GM19372 (cell line): ENCODE measurements at regions not wholly inside any gene's neighbourhood (a gene's known extent, or its start where the extent isn't known, plus 50 kb on each side); places are given as distances from the start of the nearest gene placed in this dataset.

Experiments
- ATAC-seq: cut with Tn5 transposase; IDR thresholded peaks from one replicate; pipeline ENCODE4 v1.9.1; 2021; ENCODE audit warnings: mild to moderate bottlenecking, low read depth, moderate library complexity; ENCODE audit not compliant: unreplicated experiment

DNA sequence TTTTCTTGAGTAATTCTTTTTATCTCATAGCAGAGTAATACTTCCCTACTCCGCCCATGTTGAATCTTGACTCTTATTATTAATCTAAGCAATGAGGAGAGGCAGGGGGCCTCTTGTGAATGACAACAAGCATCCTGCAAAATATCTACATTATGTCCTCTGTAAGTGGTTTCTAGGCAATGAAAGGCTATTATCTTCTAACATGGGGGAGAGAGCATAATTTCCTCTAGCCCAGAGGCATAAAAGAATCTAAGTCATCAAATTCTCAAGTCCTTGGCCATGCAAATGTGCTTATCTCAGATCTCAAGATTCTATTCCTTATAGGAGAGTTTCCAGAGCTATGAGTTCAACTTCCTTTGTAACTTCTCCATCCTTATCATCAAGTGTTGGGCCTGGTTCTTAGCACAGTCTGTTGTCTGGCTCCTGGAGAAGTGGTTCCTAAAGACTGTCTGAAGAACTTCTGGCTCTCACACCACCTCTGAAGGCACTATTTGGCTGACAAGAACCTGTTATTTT lies 423.1 kb upstream of the INTU start:
- ATAC-seq, result no peak

DNA sequence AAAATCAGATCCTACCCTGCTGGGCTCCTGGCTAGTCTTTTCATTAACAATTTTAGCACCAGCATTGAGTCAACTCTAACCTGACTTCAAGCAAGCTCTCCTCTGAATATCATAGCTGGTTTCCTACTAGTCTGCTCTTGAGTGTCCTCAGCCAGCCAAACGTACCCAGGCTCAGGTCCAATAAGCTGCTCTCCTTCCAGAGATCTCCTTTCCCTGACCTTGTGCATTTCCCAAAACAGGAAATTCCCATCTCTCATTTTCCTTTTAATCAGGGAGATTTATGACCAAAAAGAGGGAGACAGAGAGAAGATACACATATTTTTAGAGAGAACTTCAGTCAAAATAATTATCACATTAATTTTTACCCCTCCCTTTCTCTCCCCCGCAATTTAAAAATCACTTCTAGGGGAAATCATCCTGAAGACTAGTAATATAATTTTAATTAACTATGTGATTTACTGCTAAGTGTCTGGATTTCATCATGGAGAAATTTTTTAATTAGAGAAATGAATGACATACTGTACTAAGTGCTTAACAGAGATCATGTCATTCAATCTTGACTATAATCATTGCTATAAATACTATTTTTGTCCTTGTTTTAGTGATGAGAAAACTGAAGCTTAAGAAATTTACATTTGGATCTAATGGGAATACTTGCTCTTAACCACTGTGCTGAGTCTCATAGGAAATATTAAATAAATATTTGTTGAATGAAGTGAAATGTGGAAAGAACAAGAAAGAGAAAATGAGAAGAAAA lies 421.7 kb upstream of the INTU start:
- ATAC-seq, result no peak

DNA sequence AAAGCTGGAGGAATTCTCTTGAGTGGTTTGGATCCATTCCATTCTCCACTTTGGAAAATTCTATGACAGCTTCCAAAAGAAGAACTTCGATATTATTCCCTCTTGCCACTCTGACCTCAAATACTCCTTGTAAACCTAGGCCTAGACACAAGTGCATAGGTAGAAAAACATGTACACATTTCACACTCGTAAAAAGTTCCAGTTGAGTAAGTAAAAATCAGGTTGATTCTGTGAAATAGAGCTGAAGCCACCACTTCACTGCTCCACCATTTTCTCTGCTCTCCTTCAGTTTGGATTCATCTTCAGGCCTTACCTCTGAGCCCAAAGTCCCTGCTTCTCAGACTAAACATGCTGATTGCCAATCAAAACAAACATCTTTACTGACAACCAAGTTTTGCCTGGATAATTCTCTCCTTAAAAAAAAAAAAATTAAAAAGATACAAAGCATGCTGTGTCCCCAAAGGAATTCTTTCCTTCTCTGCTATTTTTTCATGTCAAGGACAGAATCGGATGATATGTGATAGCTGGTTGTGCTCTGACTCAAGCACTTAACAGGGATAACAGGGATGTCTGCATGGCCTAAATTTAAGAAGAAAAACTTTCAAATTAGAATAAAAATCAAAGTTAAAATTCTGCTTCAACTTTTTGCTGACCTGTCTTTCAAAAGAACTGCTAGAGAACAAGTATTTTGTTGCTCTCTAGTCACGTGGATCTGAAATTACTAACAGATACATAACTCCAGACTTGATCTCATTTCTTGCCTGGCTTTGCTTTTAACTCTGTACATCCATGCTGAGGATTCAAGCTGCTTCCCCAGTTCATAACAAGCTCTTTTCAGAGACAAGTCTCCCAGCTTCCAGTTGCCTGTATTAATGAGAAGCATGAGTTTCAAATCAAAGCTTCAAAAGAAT lies 420.9 kb upstream of the INTU start:
- ATAC-seq, result no peak

DNA sequence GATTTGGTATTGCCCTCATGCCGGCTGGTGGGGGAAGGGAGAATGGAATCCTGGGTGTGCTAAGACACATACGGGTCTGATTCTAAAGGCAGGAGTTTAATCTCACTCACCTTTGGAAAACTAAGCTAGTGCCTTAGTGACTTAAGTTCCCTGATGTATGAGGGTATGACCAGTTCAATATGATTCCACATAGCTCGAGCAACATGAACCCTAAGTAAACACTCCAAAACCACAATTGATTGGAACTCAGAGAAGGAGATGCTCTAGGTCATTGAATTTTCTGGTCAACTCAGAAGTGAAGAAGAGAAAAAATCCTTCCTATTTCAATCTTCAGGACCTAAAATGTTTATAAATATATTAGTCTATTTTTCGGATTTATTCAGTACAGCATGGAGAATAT lies 420.1 kb upstream of the INTU start:
- ATAC-seq, result no peak

DNA sequence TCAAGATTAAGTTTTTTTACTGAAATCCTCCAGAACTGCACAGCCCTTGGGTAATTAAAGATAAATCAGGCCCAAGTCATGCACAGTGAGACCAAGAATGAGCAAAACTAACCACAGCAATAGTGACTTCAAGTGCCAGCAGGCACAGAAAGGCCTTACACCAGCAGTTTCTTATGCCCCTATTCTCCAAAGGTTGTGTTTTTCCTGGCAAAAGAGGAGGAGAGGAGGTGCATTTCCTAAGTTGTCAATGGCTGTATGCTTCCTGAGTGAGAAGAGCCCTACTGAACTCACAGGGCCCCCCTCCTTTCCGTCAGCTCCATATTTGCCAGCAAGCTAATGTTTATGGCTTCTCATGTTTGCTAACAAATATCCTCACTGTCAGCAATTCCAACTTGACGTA lies 418.7 kb upstream of the INTU start:
- no peak for ATAC-seq

DNA sequence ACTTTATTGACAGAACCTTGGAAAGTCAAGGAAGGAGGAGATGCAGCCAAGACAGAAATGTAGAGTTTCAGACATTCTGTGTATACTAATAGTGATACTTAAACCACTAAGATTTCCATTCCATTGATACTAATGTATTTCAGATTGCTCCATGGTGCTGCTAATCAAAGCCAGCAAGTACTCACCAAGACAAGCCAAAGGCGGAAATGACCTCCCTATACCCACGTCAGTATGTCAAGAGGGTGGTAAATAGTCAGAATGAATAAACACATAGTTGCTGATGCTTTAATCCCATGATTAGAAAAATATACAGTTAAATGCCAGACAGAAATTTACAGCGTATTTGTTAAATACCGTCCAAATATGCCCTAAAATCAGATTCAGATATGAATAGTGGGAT lies 417.8 kb upstream of the INTU start:
- ATAC-seq, result no peak

DNA sequence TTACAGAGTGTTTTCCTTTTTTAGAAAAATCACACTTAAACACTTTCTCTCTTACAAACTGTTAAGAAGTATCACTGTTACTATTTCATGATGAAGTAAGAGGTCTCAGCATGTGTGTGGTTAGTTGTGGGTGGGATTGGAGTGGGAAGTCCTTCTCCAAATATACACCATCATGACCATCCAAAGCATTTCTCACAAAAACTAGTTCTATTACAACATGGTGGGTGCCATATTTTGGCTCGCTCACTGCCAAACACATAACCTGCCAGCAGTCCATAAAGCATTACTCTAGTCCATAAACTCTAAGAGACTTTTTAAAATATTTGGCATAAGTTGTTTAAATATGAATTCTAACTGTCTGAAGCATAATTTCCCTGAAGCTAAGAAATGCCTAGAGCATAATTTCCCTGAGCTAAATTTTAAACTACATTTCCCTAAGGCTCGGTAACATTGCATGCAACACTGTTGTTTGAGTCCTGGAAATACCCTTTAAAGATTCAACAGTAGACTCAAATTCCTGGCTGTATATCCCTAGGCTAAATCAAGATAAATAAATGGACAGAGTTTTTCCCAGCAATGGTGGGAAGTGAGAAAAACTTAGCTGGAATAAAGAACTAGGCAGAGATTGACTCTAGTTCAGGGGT lies 415.0 kb upstream of the INTU start:
- no peak for ATAC-seq

DNA sequence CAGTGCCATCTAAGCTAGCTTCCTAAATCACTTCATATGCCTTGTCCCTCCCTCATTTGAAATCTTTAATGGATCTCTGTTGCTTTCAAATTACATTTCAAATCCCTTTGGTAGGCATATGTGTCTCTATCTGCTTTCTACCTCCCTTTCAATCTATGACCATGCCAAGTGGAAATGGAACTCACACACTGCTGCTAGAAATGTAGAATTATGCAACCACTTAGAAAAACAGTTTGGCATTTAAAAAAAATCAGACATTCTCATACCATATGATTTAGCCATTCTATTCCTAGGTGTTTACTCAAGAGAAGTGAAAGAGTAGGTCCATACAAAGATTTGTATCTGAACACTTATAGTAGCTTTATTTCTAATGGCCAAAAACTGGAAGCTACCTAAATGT lies 413.5 kb upstream of the INTU start:
- no peak for ATAC-seq

DNA sequence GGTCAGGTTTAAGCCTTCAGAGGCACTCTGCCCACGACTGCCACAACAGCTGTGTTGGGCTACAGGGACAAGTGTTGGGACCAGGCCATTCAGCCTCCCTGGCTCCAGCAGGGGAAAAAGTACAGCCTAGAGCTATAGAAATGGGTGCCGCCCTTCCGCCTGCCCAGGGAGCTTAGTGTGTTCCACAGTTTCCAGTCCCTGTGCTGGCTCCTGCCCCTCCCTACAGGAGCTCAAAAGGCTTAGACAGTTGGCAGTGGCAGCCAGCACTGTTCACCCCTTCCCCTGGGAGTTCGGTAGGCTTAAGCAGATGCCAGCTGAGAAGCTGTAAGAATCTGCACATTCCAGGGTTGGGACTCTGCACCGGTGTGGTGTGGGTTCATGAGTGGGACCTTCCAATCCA lies 408.2 kb upstream of the INTU start:
- ATAC-seq, result no peak

DNA sequence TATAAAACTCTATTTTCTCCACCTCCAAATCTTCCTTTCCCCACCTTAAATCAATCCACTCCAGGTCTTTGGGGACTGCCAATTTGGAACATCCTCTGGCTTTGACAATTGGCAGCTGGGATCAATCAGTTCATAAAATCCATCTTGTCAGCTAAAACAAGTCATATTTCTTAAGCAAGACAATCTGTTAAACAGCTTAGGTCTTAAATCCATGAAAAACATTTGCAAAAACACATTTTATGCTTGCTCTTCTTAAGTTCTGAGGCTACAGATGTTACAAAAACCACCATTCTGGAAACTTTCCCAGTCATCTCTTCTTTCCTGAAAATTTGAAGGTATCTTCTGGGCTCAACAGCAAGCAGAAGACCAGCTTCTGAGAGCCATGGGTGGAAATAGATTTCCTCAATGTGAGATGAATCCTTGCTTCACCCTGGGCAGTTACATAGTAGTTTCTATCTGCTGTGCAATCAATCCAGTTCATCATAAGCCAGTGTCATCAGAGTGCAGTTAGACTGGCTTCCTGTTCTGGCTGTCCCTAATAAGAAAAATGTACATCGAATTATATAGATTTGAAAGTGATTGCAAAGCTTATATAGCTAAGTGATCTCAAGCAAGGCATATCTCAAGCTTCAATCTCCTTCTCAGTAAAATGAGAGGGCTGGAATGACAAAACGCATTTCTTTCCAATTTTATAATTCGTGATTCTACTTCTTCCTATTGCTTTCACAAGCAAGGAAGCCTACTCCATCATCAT lies 402.7 kb upstream of the INTU start:
- no peak for ATAC-seq

DNA sequence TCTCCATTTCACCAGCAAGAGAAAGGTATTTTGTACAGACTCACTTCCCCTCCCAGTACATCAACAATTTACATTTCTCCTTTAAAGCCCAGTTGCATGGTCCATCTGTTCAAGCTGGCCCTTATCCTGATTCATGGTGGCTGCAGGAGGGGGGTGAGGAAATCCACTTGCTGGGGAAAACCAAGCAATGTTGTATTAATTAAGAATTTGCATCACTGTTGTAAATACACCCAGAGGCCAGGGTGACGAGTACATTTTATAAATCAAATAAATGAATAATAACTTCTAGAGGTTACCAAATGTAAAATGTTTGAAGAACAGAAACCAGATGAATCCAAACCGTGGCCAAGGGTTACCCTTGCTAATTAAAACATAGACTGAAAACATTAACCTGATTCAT lies 395.9 kb upstream of the INTU start:
- ATAC-seq, result no peak

DNA sequence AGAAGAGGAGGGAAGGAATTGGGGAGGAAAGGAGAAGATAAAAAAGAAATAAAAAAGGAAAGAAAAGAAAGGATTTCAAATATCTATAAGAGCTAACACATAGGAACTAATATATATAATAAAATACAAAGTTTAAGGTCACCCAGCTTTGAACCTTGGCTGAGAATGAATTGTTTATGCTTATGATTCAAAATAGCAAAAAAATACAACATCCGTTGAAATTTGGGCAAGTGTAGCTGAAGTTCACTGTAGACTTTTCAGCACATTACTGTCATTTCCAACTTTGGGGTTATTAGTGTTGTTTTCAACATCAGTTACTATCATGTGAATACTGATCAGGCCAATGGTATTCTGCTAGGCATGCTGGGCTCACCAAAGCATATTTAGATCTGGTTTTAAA lies 395.2 kb upstream of the INTU start:
- ATAC-seq, result no peak

DNA sequence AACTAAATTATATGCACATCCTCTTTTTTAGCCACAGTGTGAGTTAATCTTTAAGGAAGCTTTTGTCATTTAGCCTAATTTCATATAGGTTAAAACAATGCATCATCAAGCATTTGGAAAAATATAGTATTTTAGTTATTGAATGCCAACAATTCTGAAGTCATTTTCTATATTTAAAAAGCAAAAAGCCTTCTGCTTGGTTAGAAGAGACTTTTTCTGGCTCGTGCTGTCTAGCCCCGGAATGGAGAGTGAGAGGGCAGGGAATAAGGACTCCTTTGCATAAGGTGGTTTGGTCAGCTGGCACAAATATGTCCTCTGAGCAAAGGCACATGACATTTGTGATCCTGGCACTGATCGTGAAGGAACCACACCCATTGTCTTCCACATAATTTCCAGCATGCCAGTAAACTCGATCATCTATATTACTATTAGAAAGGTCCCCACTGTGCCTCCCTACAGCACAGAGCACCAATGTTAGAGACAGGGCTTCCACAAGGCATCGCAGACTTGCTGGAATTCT lies 393.7 kb upstream of the INTU start:
- ATAC-seq, result no peak

DNA sequence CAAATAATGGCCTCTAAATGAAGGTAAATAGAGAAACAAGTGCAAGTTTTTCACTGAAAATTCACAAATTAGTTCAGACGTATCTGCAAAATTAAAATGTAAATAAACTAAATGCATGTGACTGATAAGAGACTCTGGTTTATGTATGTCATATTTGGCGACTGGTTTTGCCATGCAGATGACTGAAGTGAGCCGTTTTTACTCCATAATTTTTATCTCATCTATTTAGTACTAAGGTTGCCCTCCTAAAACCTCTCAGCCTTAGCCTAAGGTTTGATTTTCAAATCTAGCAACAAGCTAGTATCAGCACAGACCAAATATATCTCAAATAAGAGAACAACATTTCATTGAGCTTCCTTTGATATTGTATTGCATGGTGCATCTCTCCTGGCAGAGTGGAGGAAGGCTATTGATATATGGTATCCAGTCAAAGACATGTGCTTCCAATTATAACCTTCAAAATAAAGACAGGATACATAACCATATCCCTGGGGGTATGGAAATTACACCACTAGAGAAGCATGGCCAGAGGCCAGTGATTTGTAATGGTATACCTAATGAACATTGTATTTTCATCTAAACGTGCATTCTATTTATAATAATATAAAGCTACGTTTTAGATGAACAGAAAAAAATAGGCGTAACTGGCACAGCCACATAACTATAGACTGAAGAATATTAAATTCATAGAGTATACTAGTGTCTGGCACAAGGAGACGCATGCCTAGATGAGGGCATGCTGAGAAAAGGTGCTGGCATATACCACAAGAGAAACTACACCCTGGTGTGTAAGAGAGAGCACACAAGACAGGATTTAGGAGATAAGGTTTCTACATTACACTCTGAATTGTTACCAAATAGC lies 392.6 kb upstream of the INTU start:
- no peak for ATAC-seq

DNA sequence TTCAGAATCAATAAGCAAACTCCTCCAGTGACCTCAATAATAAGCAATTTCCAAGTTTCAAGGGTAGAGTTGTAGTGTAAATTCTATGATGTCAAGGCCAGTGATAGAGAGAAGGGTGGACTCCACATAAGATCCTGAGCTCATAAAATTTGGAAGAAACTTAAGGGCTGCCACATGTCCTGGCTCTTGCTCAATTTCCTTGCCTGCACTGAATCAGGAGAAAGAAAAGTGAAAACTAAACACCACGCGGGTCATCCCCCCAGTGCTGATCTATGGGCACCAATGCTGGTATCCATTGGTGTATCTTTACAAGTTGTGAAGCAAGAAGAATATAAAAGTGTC lies 392.0 kb upstream of the INTU start:
- ATAC-seq, result no peak

DNA sequence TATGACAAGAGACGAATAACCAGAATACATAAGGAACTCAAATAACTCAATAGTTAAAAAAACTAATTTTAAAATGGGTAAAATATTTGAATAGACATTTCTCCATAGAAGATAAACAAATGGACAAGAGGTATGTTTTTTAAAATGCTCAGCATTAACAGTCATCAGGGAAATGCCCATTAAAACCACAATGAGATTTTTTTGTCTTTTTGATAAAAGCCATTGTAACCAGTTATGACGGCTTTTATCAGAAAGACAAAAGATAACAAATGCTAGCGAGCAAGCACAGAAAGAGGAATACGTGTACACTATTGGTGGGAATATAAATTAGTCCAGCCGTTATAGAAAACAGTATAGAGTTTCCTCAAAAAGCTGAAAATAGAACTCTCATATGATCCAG lies 388.2 kb upstream of the INTU start:
- ATAC-seq, result no peak

DNA sequence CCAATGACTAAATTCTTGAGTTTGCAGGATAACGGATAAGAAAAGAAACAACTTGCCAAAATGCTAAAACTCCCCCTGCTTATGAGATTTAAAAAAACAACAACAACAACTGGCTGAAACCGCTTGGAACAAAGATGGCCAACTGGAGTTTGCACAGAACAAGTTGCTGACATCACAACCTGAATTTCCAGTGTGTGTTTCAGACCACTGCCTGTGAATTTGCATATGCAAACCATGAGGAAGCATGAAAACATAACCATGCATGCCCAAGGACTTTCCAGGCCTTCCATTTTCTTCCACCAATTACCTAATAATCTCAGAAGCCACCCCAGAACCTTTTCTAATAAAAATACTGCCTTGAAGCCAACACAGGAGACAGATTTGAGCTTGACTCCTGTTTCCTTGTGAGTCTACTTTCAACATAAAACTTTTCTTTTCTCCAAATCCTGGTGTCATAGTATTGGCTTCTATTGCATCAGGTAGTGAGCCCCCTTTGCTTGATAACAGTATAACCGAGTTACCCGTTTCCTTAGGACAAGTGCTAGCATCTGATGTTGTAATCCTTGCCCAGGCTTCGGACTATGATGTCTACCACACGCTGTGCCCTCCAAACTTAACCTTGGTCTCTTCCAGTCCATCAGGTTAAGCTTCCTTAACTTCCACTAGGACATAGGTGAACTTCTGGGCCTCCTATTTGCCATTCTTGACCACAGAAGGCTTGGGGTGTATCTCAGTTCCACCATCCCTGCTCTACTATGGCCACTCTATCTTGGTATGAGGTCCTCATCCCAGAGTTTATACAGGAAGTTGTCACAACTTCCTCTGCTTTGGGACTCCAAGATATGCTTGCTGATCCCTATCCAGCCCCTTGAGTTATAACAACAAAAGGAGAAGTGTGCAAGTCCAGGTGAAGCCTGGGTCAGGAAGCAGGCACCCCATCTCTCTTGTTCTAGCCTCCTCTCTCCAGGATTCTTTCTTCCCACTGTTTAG lies 385.5 kb upstream of the INTU start:
- ATAC-seq, result no peak

DNA sequence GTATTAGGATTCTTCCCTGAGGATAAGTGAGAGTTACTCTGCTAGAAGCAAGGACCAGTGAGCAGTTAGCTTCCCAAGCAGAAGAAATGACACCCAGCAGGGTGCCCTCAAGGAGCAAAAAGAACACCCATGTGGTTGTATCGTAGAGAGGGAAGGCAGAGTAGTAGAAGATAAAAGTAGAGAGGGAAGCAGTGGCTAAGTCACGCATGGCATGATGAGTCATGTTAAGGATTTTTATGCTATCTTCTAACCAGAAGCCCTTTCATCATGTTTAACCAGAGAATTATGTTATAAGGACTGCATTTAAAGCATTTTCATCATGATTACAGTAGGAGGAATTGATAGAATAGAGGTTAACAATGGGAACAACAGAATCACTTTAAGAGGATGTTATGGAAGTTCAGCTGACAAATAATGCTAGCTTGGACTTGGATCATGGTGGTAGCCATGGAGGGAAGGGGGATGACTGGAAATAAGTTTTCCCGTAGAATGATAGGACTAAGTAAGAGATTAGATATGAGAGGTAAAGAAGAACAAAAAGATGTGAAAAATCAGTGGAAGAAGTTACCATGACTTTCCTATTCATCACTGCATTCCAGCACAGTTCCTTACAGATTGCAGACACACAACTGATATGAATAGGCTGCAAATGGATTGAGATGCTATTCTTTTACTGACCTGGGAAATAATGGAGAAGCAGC lies 383.5 kb upstream of the INTU start:
- ATAC-seq, result no peak
